ENCODE measurements at regions not wholly inside any gene's neighbourhood (a gene's known extent, or its start where the extent isn't known, plus 50 kb on each side); places are given as distances from the start of the nearest gene placed in this dataset.

GRCh38 chrX:125170459-125170858, 149.2 kb upstream of the TEX13C start:
- no peak for TF ChIP-seq CTCF (IDR thresholded peaks at IDR 0.05)
- TF ChIP-seq E2F6 (IDR thresholded peaks at IDR 0.05; ENCODE audit: borderline replicate concordance, low read depth): no peak
- no peak for TF ChIP-seq RFX5 (IDR thresholded peaks at IDR 0.05)

Data from A549 (cell line).